MM.1S (cell line): ENCODE measurements at regions not wholly inside any gene's neighbourhood (a gene's known extent, or its start where the extent isn't known, plus 50 kb on each side); places are given as distances from the start of the nearest gene placed in this dataset.

Experiments
- DNase-seq: peaks from one replicate; pipeline ENCODE4 v3.0.0-alpha.2; 2015
- H2AFZ ChIP-seq: fragments of 300-600 bp; sonication (generic); 2 replicates; pipeline ENCODE4 v1.6.0; 2016; ENCODE audit warnings: antibody characterized with exemption, low read length
- H3F3A ChIP-seq: fragments of 300-600 bp; sonication (generic); 2 replicates; pipeline ENCODE4 v1.6.1; 2016; ENCODE audit warnings: mild to moderate bottlenecking, antibody characterized with exemption, low read length, moderate library complexity, mixed read lengths; ENCODE audit not compliant: insufficient read depth
- H3K27ac ChIP-seq: fragments of 300-600 bp; sonication (generic); 2 replicates; pipeline ENCODE4 v1.5.1; 2016; ENCODE audit warnings: mild to moderate bottlenecking, low read length
- H3K27me3 ChIP-seq: fragments of 300-600 bp; sonication (generic); replicated peaks from 2 replicates; pipeline ENCODE4 v1.6.0; 2016; ENCODE audit warnings: low read length; ENCODE audit not compliant: insufficient read depth
- H3K36me3 ChIP-seq: fragments of 300-600 bp; sonication (generic); replicated peaks from 2 replicates; pipeline ENCODE4 v1.6.1; 2016; ENCODE audit warnings: mild to moderate bottlenecking, low read length, mixed read lengths; ENCODE audit not compliant: insufficient read depth
- H3K4me1 ChIP-seq: fragments of 300-600 bp; sonication (generic); 2 replicates; pipeline ENCODE4 v1.6.1; 2016; ENCODE audit warnings: low read length, mixed read lengths
- H3K4me2 ChIP-seq: fragments of 300-600 bp; sonication (generic); 2 replicates; pipeline ENCODE4 v1.6.0; 2016; ENCODE audit warnings: low read depth, low read length
- H3K4me3 ChIP-seq: fragments of 300-600 bp; sonication (generic); 2 replicates; pipeline ENCODE4 v1.5.1; 2016; ENCODE audit warnings: low read length, mixed read lengths
- H3K79me2 ChIP-seq: fragments of 300-600 bp; sonication (generic); 2 replicates; pipeline ENCODE4 v1.6.1; 2016; ENCODE audit warnings: mixed run types, low read length, mixed read lengths
- H3K9ac ChIP-seq: fragments of 300-600 bp; sonication (generic); 2 replicates; pipeline ENCODE4 v1.6.1; 2016; ENCODE audit warnings: low read length, mixed read lengths
- H3K9me2 ChIP-seq: fragments of 300-600 bp; sonication (generic); replicated peaks from 2 replicates; pipeline ENCODE4 v1.6.1; 2016; ENCODE audit warnings: mild to moderate bottlenecking, low read length, mixed read lengths; ENCODE audit not compliant: insufficient read depth
- H3K9me3 ChIP-seq: fragments of 300-600 bp; sonication (generic); replicated peaks from 2 replicates; pipeline ENCODE4 v1.6.1; 2016; ENCODE audit warnings: mild to moderate bottlenecking, low read length, mixed read lengths; ENCODE audit not compliant: insufficient read depth
- H4K20me1 ChIP-seq: fragments of 300-600 bp; sonication (generic); 2 replicates; pipeline ENCODE4 v1.6.1; 2016; ENCODE audit warnings: mild to moderate bottlenecking, low read length, moderate library complexity, mixed read lengths; ENCODE audit not compliant: insufficient read depth
- EZH2 ChIP-seq: fragments of 300-600 bp; sonication (generic); optimal IDR thresholded peaks from 2 replicates; pipeline ENCODE3; 2017; ENCODE audit warnings: low read depth, mild to moderate bottlenecking, antibody characterized with exemption, low read length, mixed read lengths
- EZH2phosphoT487 ChIP-seq: fragments of 300-600 bp; sonication (generic); IDR thresholded peaks from 2 replicates; pipeline ENCODE4 v1.6.1; 2018; ENCODE audit warnings: antibody characterized with exemption, low read length
- TF ChIP-seq, protein P1 (sequence below): fragments of 300-600 bp; sonication (generic); IDR thresholded peaks from 2 replicates; pipeline ENCODE4 v1.5.1; 2016; ENCODE audit warnings: antibody characterized with exemption, low read length, mixed read lengths

DNA sequence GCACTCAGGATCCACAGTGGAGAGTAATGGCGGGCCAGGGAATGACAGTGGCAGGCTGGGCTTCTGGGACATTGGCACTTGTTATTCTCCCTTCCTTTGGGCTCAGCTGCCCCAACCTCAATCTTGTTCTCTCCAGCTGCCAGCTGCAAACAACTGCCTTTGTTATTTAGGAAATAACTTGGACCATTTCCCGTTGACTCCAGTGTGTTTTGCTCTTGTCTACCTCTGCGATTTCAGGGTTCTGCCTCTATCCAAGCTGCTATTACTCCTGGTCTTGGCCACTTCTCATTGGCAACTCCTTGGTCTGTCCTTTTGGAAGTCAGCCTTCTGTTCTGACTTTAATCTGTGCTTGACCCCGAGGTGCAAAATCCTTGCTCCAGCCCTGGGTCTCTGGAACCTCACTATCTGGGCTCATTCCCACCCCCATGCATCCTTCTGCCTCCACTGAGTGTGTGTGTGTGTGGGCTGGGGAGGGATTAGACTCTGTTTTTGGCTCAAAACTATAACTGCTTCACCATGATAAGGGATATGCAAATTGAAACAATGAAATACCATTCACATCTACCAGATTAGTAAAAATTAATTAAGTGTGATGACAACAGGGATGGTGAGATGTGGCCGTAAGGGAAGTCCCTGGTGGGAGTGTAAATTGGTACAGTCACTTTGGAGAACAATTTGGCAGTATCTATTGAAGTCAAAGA lies 134.1 kb upstream of the CXCR4 start:
- Histone ChIP-seq H3K9me3 (no peaks in the 10 kb centered on the region), H3K9me2 (no peaks in the 10 kb centered on the region), H3K4me3 (no peak overlapping the region), H2AFZ (no peak overlapping the region), H3K79me2 (no peaks in the 10 kb centered on the region), H3K27me3 (no peaks in the 10 kb centered on the region), H4K20me1 (no peaks in the 10 kb centered on the region), H3K4me1 (no peaks in the 10 kb centered on the region), H3K4me2 (no peak overlapping the region), H3K9ac (no peak overlapping the region), H3K36me3 (no peaks in the 10 kb centered on the region), H3K27ac (no peak overlapping the region), H3F3A (no peaks in the 10 kb centered on the region)
- TF ChIP-seq, protein P1, sequence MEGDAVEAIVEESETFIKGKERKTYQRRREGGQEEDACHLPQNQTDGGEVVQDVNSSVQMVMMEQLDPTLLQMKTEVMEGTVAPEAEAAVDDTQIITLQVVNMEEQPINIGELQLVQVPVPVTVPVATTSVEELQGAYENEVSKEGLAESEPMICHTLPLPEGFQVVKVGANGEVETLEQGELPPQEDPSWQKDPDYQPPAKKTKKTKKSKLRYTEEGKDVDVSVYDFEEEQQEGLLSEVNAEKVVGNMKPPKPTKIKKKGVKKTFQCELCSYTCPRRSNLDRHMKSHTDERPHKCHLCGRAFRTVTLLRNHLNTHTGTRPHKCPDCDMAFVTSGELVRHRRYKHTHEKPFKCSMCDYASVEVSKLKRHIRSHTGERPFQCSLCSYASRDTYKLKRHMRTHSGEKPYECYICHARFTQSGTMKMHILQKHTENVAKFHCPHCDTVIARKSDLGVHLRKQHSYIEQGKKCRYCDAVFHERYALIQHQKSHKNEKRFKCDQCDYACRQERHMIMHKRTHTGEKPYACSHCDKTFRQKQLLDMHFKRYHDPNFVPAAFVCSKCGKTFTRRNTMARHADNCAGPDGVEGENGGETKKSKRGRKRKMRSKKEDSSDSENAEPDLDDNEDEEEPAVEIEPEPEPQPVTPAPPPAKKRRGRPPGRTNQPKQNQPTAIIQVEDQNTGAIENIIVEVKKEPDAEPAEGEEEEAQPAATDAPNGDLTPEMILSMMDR: no peak
- TF ChIP-seq EZH2phosphoT487 (no peak), EZH2 (no peak)
- DNase-seq: no peak

DNA sequence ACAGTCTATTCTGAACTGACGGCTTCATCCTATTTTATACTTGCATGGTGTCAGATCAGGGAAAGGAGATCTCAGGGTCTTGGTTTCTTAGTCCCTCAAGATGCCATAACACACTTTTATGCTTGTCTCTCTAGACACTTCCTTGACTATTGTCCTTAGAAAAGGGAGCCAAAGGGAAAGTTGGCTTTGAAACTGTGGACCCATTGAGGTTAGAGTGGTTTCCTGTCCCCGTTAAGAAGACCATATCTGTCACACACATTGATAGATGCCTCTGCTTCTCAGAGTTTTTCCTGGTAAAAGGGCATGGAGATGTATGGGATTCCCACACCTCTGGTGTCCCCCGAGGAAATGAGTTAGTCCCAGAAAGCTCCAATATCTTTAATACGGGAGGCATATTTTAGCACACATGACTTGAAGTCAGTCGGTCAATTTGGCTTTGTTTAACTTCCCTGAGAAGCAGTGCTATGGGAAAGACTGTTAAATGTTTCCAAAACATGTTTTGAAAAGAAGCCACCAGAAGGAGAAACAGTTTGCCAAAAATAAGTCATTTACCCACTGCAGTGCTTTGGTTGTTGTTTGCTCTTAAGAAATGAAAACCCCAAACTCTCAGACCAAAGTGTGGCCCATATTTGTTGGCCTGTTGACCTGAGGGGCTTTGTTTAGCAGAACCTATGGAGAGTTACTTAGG lies 133.4 kb upstream of the CXCR4 start:
- H3F3A ChIP-seq: no peaks in the 10 kb centered on the region
- DNase-seq: no peak
- H3K9ac ChIP-seq: no peak overlapping the region
- H4K20me1 ChIP-seq: no peaks in the 10 kb centered on the region
- no peaks in the 10 kb centered on the region for H3K9me3 ChIP-seq
- no peaks in the 10 kb centered on the region for H3K4me1 ChIP-seq
- H3K4me2 ChIP-seq: no peak overlapping the region
- no peak overlapping the region for H3K4me3 ChIP-seq
- no peak overlapping the region for H3K27ac ChIP-seq
- no peak overlapping the region for H2AFZ ChIP-seq
- H3K79me2 ChIP-seq: no peaks in the 10 kb centered on the region
- H3K9me2 ChIP-seq: no peaks in the 10 kb centered on the region
- no peaks in the 10 kb centered on the region for H3K27me3 ChIP-seq
- no peaks in the 10 kb centered on the region for H3K36me3 ChIP-seq
- TF ChIP-seq EZH2phosphoT487 (no peak), EZH2 (no peak)
- TF ChIP-seq, protein P1: no peak

DNA sequence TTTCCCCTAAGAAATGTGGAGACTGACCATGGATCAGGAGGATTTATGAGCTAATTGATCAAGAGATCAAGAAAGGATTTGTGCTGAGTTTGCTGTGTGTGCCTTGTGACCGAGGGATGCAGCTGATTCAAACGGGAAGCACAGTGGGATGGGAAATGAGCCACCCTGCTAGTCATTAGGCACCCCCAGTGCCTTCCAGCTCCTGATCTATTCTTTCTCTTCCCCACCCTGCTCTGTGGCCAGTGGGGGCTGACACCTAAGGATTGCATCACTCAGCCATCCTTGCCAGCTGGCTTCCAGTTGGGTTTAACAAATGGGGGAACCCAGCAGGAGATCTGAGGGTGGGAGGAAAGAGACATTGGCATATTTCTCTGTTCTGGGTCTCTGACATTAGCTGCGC lies 132.2 kb upstream of the CXCR4 start:
- no peak for DNase-seq
- no peaks in the 10 kb centered on the region for H3K9me3 ChIP-seq

More for the DNA sequence above, 132.2 kb upstream of the CXCR4 start:
- no peaks in the 10 kb centered on the region for H3K4me1 ChIP-seq
- no peaks in the 10 kb centered on the region for H3K9me2 ChIP-seq
- no peak overlapping the region for H3K4me2 ChIP-seq
- TF ChIP-seq EZH2phosphoT487: no peak
- no peak for TF ChIP-seq EZH2
- TF ChIP-seq, protein P1: no peak
- H3K4me3 ChIP-seq: no peak overlapping the region
- no peaks in the 10 kb centered on the region for H3F3A ChIP-seq
- no peaks in the 10 kb centered on the region for H3K27me3 ChIP-seq
- H2AFZ ChIP-seq: no peak overlapping the region
- no peak overlapping the region for H3K9ac ChIP-seq
- H3K27ac ChIP-seq: no peak overlapping the region
- no peaks in the 10 kb centered on the region for H3K79me2 ChIP-seq
- no peaks in the 10 kb centered on the region for H4K20me1 ChIP-seq
- no peaks in the 10 kb centered on the region for H3K36me3 ChIP-seq
